AG20443 (cell line): ENCODE measurements at regions not wholly inside any gene's neighbourhood (a gene's known extent, or its start where the extent isn't known, plus 50 kb on each side); places are given as distances from the start of the nearest gene placed in this dataset.

Experiments
- DNase-seq: peaks from one replicate; pipeline ENCODE4 v3.0.0; 2012; ENCODE audit warnings: low spot score, mixed read lengths

DNA sequence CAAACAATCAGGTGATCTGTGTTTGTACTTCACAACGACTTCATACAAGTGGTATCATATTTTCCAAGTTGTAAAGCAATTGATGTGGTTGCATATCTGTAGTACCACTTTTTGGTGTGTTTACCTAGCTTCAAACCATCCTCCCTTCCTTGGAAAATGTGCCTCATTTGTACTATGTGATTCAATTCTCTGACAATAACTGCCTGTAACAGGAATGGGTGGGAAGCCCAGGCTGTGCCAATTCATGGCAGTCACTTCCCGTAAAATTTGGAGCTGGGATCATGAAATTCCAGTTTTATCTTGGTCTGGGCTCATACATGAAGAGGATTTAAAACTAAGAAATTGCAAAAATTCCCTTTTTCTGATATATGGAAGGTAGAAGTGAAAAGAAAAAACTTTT, 250.1 kb downstream of the DIO2 start:
- no peak for DNase-seq

DNA sequence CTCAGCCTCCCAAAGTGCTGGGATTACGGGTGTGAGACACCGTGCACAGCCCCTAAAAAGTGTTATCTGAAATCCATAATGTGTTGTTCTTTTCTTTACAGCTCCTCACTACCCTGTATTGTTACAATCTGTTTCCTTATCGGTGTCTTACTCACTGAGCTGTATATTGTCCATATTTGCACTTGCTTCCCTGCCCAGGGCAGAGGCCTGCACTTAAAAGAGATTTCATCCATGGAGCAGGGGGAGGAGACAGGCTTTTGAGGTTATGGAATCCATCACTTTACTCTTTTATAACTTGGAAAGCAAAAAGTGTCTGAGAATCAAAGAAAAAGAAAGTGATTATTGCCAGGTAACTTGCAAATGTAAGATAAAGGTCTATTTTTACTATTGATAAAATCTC, 251.0 kb downstream of the DIO2 start:
- no peak for DNase-seq

DNA sequence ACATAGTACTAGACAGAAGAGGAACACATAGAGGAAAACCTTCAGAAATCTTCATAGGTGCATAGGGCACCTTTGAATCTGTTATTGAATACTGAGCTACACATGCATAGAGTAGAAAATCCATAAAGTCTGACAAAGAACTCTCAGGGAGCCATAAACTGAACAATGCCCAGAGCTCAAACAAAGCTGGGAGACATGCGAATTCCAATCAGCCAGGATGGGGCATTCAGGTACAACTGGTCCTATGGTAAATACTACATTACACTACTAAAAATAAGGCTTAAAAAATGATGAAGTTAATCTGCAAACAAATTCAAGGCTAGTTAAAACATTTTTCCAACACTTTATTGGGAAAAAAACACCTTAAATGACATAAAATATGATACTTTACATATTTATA, 259.7 kb downstream of the DIO2 start:
- no peak for DNase-seq

DNA sequence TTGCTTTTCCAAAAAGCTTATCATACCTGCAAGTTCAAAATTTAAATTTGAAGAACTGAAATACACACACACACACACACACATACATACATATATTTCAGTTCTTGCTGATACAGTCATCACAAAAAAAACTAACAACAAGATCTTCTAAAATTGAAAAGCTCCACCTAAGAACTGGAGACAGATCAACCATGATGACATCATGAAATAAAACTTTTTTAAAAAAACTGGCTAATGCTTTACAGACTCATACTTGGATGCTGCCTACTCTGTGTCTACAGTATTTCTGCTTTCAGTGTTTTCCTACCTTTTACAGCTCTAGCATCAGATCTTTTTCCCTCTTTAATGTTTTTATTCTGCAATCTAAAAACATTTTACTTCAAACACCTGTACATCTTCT, 261.4 kb downstream of the DIO2 start:
- no peak for DNase-seq

DNA sequence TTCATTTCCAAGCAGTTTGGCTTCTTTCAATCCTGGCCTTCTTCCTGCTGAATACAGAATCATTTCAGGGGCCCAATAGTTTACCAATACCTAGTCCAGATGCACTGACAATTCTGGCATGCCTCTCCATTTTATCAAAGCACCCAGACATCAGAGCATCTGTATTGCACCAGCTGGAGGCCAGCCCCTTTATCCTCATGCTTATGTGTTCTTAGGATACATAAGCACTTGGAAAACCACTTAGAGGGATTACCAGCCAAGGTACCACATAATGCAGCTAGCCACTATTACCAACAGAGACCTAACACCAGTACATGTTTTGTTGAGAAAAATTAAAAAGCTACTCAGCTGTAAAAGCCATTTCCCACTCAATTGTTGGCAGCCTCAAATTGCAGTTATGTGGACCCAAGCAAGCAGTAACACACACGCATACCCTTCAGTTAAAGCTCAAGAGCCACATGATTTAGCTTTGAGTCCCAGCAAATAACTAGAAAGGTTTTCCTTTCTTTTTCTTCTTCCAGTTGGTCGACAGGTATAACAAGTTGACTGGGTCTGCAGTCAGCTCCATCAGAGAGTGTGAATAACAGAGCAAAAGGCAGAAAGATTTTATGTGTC, 263.8 kb downstream of the DIO2 start:
- DNase-seq = no peak

DNA sequence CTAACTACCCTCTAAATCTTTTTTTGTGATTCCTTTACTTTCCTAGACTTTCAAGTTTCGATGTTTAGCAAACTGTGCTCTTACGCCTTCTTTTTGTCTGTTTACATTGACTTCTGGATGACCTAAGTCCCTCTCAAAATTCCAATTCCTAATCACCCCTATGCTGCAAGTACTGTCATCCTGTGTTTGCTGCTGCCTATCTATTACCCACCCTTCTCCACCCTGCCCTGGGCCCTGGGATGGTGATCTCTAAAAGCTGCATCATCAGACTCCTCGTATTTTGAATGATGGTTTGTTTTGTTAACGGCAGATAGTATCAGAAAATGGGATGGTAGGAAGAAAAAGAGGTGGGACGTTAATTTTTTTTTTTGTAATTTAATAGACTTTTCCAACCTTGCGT, 272.1 kb downstream of the DIO2 start:
- no peak for DNase-seq

DNA sequence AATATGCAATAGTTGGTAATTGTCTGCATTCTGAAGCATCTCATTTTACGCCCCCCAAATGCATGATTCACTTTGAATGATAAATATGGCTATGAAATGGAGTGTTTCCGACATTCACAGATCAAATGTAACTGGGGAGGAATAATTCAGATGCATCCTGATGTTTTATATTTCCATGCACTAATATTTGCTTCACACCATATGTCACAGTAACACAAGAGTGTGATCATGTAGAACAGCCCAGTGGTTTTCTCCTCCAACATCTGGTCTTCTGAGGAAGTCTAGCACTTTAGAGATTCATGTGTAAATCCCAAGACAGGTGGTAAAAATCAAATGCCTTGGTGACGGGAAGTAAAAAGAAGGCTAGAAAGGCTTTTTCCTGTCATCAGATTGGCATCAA, 273.1 kb downstream of the DIO2 start:
- DNase-seq = no peak

DNA sequence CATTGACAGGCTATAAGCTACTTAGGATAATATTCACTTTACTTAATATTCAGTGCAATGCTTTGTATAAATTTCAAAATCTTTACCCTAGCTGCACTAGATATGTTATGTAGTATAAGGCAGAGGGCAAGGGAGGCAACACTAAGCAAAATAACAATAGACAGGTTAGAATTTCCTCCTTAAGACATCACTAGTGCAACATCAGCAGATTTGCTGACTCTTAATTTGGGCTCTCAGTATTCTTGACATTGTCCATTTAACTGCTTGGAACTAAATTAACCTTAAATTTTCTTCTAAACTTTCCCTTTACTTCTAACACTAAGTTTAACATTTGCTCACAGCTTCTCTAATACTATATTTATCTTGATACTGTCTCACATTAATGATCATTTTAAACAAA, 273.9 kb downstream of the DIO2 start:
- DNase-seq = no peak

DNA sequence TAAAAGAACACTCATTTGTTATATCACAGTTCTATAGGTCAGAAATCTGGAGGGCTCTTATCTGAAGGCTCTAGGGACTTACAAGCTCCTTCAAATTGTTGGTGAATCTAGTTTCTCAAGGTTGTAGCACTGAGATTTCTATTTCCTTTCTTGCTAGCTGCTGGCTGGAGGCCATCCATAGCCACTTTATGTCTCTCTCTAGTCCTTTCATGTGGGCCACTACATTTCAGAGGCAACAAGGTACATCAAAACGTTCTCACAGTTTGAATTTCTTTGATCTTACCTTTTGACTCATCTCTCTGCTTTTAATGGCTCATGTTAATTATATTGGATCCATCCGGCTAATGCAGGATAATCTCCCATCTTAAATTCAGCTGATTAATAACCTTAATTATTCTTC, 286.8 kb downstream of the DIO2 start:
- DNase-seq = no peak

DNA sequence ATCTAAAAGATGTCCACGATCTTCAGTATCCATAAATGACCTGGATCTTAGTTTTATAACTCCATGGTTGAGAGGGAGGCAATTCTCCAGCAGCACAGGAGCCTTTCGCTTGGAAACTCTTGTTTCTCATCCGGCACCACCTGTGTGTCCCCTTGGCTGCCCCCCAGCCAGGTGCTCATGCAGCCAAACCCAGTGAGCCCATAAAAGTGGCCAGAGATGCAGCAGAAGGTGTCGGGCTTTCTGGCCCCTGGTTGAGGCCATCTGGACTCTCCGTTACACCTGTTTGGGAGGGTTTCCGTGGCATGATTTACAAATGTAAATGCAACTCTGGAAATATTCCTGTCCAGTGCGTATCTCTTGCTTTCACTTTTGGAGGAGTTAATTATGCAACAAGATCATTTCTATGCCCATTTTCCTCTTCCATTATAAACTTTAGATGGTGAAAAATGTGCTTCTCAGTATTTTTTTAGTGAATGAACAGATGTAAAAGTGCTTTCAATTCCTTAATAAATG, 291.1 kb downstream of the DIO2 start:
- DNase-seq = no peak
